ENCODE measurements at regions not wholly inside any gene's neighbourhood (a gene's known extent, or its start where the extent isn't known, plus 50 kb on each side); places are given as distances from the start of the nearest gene placed in this dataset.
"Not testable (repeated sequence)": the region's sequence is repeated elsewhere in the genome, so short reads cannot be mapped to it uniquely, and the experiment has no call there.

DNA sequence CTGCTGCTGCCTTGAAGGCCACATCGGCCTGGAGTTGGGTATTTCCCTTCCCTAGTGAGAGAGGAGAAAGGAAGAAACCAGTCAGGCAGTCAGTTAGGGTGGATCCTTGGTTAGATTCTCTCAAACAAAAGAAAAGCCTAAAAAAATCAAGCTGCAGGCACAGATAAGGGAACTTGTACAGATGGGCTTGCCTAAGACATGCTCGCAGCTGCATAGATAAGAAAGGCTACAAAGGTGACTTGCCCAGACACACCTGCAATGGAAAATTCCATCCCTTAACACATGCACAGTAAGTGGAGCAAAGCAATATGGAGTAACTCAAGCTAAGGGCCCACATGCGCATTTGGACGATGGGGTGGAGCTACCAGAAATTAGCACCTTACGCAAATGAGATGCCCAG lies 199.7 kb upstream of the ARPP21 start:
- Histone ChIP-seq H3K36me3 (no peaks in the 10 kb centered on the region), H3K27ac (no peak overlapping the region), H3K27me3 (no peaks in the 10 kb centered on the region), H3K4me3 (no peak overlapping the region), H3K4me1 (no peaks in the 10 kb centered on the region), H3K9me3 (peaks cover 0 to 10% (median 0%) of the 10 kb centered on the region in 11 donors)
- intact Hi-C loops (cut with DNase I): no loop called here
- DNase-seq (no peak), ATAC-seq (no peak)
- TF ChIP-seq, protein P1, sequence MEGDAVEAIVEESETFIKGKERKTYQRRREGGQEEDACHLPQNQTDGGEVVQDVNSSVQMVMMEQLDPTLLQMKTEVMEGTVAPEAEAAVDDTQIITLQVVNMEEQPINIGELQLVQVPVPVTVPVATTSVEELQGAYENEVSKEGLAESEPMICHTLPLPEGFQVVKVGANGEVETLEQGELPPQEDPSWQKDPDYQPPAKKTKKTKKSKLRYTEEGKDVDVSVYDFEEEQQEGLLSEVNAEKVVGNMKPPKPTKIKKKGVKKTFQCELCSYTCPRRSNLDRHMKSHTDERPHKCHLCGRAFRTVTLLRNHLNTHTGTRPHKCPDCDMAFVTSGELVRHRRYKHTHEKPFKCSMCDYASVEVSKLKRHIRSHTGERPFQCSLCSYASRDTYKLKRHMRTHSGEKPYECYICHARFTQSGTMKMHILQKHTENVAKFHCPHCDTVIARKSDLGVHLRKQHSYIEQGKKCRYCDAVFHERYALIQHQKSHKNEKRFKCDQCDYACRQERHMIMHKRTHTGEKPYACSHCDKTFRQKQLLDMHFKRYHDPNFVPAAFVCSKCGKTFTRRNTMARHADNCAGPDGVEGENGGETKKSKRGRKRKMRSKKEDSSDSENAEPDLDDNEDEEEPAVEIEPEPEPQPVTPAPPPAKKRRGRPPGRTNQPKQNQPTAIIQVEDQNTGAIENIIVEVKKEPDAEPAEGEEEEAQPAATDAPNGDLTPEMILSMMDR (IDR thresholded peaks at IDR 0.05): no peak
- 91 to 95% methylated on average over 5 of the region's 5 CpGs for WGBS, 2 donors

DNA sequence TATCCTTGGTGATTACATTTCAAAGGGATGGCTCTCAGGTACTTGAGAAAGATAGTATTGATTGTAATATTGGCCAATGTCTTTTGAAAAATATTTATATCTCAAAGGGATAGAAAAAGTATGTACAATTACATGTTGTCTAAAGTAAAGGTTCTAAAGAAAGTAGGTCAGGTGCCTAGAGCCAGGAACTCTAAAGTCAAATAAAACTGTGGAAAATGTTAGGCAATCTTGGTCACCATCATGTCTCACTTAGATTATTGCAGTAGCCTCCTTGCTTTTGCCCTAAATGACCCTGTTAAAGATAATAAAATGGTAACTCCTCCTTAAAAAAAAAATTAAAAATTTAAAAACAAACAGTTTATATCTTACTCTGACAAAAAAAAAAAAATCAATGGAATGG lies 198.5 kb upstream of the ARPP21 start:
- Histone ChIP-seq H3K9me3 (peaks cover 0 to 10% (median 0%) of the 10 kb centered on the region in 11 donors), H3K4me3 (no peak overlapping the region), H3K4me1 (no peaks in the 10 kb centered on the region), H3K36me3 (no peaks in the 10 kb centered on the region), H3K27ac (no peak overlapping the region), H3K27me3 (no peaks in the 10 kb centered on the region)
- no peak for DNase-seq
- intact Hi-C loops (cut with DNase I): no loop called here
- ATAC-seq: no peak
- TF ChIP-seq, protein P1 (IDR thresholded peaks at IDR 0.05): no peak

DNA sequence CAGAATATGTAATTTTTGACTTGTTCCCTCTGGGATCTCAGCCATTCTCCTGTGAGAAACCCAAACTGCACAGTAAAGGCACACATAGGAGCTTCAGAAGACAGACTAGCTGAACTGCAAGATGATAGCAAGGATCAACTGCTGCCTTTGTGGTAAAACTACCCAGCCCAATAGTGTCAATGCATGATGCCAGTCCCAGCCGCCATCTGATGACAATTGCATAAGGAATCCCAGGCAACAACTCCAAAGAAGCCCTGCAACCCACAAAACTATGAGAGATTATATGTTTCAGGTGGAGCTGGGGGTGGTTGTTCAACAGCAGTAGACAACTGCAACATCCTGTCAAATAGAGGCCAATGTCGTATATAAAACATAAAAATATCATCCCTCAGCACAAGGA lies 192.4 kb upstream of the ARPP21 start:
- no peak for DNase-seq
- WGBS, 2 donors: 87 to 91% methylated on average over 2 of the region's 2 CpGs
- no peaks in the 10 kb centered on the region for H3K9me3 ChIP-seq
- no peak overlapping the region for H3K27ac ChIP-seq
- H3K4me1 ChIP-seq: no peaks in the 10 kb centered on the region
- no peaks in the 10 kb centered on the region for H3K27me3 ChIP-seq
- no peak for ATAC-seq
- no peak overlapping the region for H3K4me3 ChIP-seq
- TF ChIP-seq, protein P1 (IDR thresholded peaks at IDR 0.05): no peak
- intact Hi-C loops (cut with DNase I): no loop called here
- H3K36me3 ChIP-seq: no peaks in the 10 kb centered on the region

DNA sequence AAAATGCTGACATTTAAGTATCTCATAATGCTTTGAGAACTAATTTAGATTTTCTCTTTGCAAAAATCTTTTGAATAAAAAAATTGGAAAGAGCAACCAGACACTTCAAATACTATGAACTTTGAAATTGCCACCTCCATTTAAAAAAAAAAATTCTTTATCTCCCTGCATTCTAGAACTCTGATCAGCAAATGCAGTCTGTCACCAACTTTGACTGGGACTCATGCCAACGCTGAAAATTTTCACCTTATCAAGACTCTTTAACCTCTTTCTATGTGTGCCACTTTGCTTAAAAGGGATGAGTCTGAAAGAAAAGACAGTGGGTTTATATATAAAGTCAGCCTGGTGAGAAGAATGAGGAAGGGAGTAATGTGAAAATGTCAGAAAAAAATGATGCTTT lies 191.2 kb upstream of the ARPP21 start:
- Histone ChIP-seq H3K4me1 (no peaks in the 10 kb centered on the region), H3K36me3 (no peaks in the 10 kb centered on the region), H3K27ac (no peak overlapping the region), H3K9me3 (peaks cover 0 to 3% (median 0%) of the 10 kb centered on the region in 11 donors), H3K4me3 (no peak overlapping the region), H3K27me3 (no peaks in the 10 kb centered on the region)
- DNase-seq (no peak), ATAC-seq (no peak)
- WGBS, 2 donors: 5 to 13% methylated on average over 1 of the region's 1 CpG
- TF ChIP-seq, protein P1 (IDR thresholded peaks at IDR 0.05): no peak
- intact Hi-C loops (cut with DNase I): no loop called here

DNA sequence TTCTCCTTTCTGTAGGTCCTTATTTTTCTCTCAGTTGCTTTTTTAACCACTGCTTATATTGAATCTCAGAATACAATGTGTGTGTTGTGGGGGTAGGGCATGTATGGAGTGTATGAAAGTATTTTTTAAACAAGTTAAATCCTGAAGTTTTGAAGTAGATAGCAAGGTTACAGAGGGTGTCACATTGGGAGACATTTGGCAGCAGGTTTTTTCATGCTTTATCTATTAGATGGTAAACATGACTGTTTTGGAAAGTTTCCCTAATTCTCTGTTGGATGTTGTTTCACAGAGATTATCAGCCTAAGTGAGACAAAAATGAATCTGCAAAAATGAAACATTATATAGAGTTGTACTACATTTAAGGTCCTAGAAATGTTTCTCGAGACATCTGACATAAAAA lies 190.6 kb upstream of the ARPP21 start:
- TF ChIP-seq, protein P1 (IDR thresholded peaks at IDR 0.05): no peak
- H3K27ac ChIP-seq: no peak overlapping the region
- no peak overlapping the region for H3K4me3 ChIP-seq
- intact Hi-C loops (cut with DNase I): no loop called here
- 69 to 82% methylated on average over 1 of the region's 1 CpG for WGBS, 2 donors
- H3K4me1 ChIP-seq: no peaks in the 10 kb centered on the region
- H3K27me3 ChIP-seq: no peaks in the 10 kb centered on the region
- ATAC-seq (no peak), DNase-seq (no peak)
- no peaks in the 10 kb centered on the region for H3K36me3 ChIP-seq
- peaks cover 0 to 9% (median 0%) of the 10 kb centered on the region in 11 donors for H3K9me3 ChIP-seq

DNA sequence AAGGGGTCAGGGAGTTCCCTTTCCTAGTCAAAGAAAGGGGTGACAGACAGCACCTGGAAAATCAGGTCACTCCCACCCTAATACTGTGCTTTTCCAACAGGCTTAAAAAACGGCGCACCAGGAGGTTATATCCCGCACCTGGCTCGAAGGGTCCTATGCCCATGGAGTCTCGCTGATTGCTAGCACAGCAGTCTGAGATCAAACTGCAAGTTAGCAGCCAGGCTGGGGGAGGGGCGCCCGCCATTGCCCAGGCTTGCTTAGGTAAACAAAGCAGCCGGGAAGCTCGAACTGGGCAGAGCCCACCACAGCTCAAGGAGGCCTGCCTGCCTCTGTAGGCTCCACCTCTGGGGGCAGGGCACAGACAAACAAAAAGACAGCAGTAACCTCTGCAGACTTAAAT lies 184.5 kb upstream of the ARPP21 start:
- H3K4me3 ChIP-seq; intact Hi-C loops (cut with DNase I); H3K36me3 ChIP-seq; H3K27me3 ChIP-seq; ATAC-seq; H3K27ac ChIP-seq; H3K4me1 ChIP-seq; DNase-seq: not testable (repeated sequence)
- peaks cover 0 to 25% (median 0%) of the 10 kb centered on the region in 11 donors for H3K9me3 ChIP-seq
- 92 to 93% methylated on average over 9 of the region's 9 CpGs for WGBS, 2 donors

All from heart right ventricle (tissue), 16 donors.